NCI-H82 treated with DMSO at 0.1 percent for 48 hours (cell line): ENCODE measurements at regions not wholly inside any gene's neighbourhood (a gene's known extent, or its start where the extent isn't known, plus 50 kb on each side); places are given as distances from the start of the nearest gene placed in this dataset.
"Not testable (repeated sequence)": the region's sequence is repeated elsewhere in the genome, so short reads cannot be mapped to it uniquely, and the experiment has no call there.

ENCODE experiments used
- DNase-seq: peaks from one replicate; lab custom pipeline; 2025; ENCODE audit not compliant: unreplicated experiment; lab: John Stamatoyannopoulos, UW

DNA sequence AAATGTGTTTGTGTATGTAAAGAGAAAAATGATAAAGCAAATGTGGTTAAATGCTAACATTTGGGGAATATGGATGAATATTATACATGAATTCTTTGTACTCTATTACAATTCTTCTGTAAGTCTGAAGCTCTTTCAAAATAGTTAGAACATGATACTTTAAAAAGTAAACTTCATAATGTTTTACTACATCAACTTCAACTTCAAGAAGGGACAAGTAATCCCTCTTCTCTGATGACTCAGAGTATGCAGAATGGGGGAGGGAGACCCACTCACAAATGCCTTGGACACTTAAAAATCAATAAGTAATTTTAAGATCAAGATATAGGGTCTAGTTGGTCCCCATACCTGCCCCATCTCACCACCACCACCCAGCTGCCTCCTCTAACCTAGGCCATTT, 162.4 kb downstream of the ESM1 start:
- no peak for DNase-seq

- DNase-seq, result no peak
These were observed 163.1 kb downstream of the ESM1 start for GRCh38 chr5:54822324-54822687.

- no peak for DNase-seq
These were observed 163.7 kb downstream of the ESM1 start for GRCh38 chr5:54821445-54822323.

GRCh38 chr5:54820346-54821134, 164.9 kb downstream of the ESM1 start:
- no peak for DNase-seq

DNA sequence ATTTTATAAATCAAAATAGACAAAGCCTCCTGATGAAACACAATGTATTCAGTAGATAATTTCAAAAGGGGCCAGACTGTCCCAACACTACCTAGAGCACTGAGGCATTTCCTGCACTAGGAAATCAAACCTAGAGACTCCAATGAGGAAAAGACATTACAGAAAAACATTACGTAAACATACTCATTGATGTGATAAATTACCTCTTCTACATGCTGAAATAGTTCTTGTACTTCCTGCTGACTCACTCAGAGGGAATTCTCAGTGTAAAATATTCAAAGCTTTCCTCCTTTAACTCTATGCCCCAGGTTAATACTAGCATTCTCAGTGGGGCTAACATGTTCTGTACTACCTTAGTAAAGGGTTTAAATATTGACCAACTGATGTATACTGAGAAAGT, 178.0 kb downstream of the ESM1 start:
- no peak for DNase-seq

GRCh38 chr5:54804521-54804920, 180.9 kb downstream of the ESM1 start:
- DNase-seq, result no peak

- DNase-seq, result no peak
These were observed 181.3 kb downstream of the ESM1 start for GRCh38 chr5:54804086-54804485.

GRCh38 chr5:54803471-54804011, 181.9 kb downstream of the ESM1 start:
- no peak for DNase-seq

DNA sequence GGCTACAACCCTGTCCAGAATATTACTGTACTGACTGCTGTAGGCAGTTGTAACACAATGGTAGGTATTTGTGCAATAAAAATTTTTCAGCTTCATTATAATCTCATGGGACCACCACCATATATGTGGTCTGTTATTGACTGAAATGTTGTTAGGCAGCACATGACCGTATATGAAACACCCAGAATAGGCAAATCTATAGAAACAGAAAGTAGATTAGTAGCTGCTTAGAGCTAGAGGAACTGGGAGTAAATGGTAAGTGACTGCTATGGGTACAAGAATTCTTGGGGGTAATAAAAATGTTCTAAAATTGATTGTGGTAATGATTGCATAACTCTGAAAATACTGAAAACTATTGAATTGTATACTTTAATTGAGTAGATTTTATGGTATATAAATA, 185.7 kb downstream of the ESM1 start:
- no peak for DNase-seq

- no peak for DNase-seq
These were observed 189.6 kb downstream of the ESM1 start for GRCh38 chr5:54795777-54796176.

DNA sequence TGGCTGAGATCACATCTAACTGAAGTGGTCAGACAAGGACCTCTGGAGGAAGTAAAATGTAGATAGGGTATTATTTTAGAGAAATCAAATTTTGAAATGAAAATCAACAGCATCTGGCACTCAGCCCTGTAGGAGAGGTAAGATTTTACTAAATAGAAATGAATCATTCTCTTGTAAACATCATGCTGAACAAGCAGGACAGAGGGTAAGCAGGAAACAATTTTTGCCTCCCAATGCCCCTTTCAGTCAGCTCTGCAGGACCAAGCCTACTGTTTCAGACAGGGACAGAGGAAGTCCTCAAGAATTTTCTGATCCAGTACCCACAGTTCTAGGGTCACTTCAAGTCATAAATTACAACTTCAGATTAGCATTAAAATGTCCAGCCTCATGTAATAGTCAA, 190.1 kb downstream of the ESM1 start:
- DNase-seq, result no peak

DNA sequence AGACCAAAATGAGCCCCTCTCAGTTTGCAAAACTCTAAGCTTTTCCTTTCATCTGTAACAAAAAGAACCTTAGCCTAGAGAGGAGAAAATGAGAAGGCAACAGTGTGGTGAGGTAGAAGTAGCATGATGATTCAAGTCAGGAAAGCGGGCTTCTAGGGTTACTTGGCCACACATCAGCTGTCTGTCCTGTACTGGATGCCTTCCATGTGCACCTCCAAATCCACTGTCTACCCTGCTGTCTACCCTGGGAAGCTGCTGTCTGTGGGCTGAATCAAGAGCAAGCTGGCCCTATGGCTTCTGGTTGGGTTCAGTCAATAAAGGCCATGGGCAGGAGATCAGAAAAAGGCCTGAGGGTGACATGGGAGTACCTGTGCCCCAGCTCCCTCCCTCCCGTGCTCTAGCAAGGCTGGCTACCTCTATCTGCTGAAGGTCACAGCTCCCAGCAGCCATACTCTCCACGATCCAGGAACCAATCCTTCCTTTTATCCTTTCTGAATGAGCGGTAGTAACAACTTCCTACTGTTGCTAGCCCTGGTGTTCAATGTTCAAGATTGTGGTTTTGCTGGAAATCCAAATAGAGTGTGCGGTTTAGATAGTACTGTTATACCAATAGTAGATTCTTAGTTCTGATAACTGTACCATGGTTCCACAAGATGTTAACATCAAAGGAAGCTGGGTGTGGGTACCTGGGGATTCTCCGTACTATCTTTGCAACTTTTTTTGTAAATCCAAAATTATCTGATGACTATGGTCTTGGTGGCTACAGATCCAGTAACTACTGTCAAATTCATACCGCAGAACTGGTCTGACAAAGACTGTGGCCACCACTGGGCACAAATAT, 191.0 kb downstream of the ESM1 start:
- DNase-seq, result no peak

DNA sequence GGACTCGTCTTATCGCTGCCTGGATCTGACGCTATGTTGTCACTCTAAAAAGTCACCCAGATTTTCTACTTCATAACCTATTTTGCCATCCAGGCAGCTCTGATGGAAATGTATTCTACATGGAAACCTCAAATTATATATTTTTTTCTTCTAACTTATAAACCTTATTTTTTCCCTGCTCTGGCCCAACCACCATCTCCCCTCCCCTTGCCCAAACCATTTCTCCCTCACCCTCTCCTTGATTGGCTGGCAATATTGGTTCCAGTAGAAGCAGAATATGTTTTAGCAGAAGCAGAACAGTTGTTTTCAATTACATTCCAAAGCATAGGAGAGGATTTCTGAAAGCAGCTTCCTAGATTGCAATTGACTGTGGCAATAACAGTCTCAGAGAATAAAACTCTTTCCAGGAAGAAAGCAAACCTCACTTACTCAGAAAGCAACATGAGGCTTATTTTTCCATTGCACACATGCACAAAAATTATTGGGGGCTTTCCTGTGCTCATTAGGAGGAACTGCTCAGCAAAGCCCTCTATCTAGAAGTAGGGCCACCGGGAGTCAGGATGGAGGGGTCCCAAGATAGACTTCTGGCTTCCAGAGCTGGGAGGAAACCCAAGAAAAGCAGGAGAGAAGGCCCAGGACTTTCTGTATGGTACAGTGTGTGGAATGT, 191.8 kb downstream of the ESM1 start:
- DNase-seq, result no peak

GRCh38 chr5:54792611-54793404, 192.6 kb downstream of the ESM1 start:
- DNase-seq, result no peak

DNA sequence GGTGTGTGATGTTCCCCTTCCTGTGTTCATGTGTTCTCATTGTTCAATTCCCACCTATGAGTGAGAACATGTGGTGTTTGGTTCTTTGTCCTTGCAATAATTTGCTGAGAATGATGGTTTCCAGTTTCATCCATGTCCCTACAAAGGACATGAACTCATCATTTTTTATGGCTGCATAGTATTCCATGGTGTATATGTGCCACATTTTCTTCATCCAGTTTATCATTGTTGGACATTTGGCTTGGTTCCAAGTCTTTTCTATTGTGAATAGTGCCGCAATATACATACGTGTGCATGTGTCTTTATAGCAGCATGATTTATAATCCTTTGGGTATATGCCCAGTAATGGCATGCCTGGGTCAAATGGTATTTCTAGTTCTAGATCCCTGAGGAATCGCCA, 197.5 kb downstream of the ESM1 start:
- not testable (repeated sequence) for DNase-seq

GRCh38 chr5:54785729-54786591, 199.4 kb downstream of the ESM1 start:
- no peak for DNase-seq

DNA sequence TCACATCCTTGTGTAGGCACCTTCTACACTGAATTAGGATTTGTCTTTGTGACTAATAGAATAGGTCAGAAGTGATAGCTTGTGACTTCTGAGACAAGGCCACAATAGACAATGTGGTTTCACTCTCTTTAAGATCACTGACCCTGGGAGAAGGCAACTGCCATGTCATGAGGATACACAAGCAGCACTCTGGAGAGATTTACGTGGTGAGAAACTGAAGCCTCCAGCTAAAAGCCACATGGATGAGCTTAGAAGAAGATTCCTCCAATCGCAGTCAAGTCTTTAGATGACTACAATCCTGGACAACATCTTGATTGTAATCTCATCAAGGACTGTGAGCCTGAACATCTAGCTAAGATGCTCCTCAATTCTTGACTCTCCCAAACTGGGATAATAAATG, 206.6 kb downstream of the ESM1 start:
- no peak for DNase-seq

- DNase-seq, result no peak
These were observed 209.7 kb downstream of the ESM1 start for GRCh38 chr5:54775645-54776044.
